GM12878 (cell line): ENCODE measurements at regions not wholly inside any gene's neighbourhood (a gene's known extent, or its start where the extent isn't known, plus 50 kb on each side); places are given as distances from the start of the nearest gene placed in this dataset.

Experiments used
- ATAC-seq: fragments of 200-7000 bp; cut with Tn5 transposase; 3 replicates; pipeline ENCODE4 v1.9.1; 2020; ENCODE audit warnings: mild to moderate bottlenecking, moderate library complexity
- BruUV-seq: library from RNA; stranded (reverse); fragments of 400-500 nt; replicated peaks from 2 replicates; lab custom pipeline; 2021; lab: Mats Ljungman, UMichigan
- CTCF ChIA-PET: fragments of 300-600 bp; sonication (Branson Sonifier 250); formaldehyde crosslinking; extraction: SDS; loops from one replicate; lab custom pipeline; 2021; ENCODE audit warnings: inconsistent platforms; lab: Yijun Ruan, JAX
- POLR2A ChIA-PET: fragments of 350-600 bp; formaldehyde crosslinking; extraction: SDS; loops from one replicate; lab custom pipeline; 2021; ENCODE audit warnings: inconsistent platforms; lab: Charles Lee
- RAD21 ChIA-PET: fragments of 300-600 bp; sonication (Branson Sonifier 250); formaldehyde crosslinking; loops from one replicate; lab custom pipeline; 2023; ENCODE audit warnings: antibody characterized with exemption; ENCODE audit not compliant: unreplicated experiment; lab: Charles Lee
- SMC1A ChIA-PET: fragments of 300-600 bp; sonication (Branson Sonifier 250); formaldehyde crosslinking; loops from one replicate; lab custom pipeline; 2023; ENCODE audit not compliant: unreplicated experiment, uncharacterized antibody; lab: Charles Lee
- DNase-seq: peaks from one replicate; pipeline ENCODE4 v3.0.0-alpha.2; 2011; ENCODE audit warnings: low read depth, low spot score
- FAIRE-seq: peaks from 3 replicates; lab custom pipeline; 2011; peaks lifted over from hg19 to GRCh38; lab: Jason Lieb, UNC
- H2AFZ ChIP-seq: 2 replicates; pipeline ENCODE4 v1.6.0; 2011; ENCODE audit warnings: low read depth, low read length, control low read depth; ENCODE audit not compliant: control insufficient read depth
- H3K27ac ChIP-seq: 2 replicates; pipeline ENCODE4 v1.5.1; 2011; ENCODE audit warnings: control low read depth; ENCODE audit not compliant: control insufficient read depth, insufficient read depth
- H3K27me3 ChIP-seq, 2 experiments: replicated peaks in 1 of 2; 2 replicates each; pipeline versions ENCODE4 v1.6.0 to v1.6.1; 2011; ENCODE audit warnings: low read length in 1 of 2; ENCODE audit not compliant: control insufficient read depth in 2 of 2, insufficient read depth in 2 of 2
- H3K36me3 ChIP-seq, 2 experiments: 2 replicates each; pipeline ENCODE4 v1.5.1; 2011; ENCODE audit warnings: low read length in 1 of 2; ENCODE audit not compliant: control insufficient read depth in 2 of 2, insufficient read depth in 2 of 2
- H3K4me1 ChIP-seq: 2 replicates; pipeline ENCODE4 v1.6.1; 2011; ENCODE audit warnings: mild to moderate bottlenecking, low read length, moderate library complexity, mixed read lengths; ENCODE audit not compliant: control insufficient read depth, insufficient read depth
- H3K4me2 ChIP-seq: 2 replicates; pipeline ENCODE4 v1.6.0; 2011; ENCODE audit warnings: control low read depth; ENCODE audit not compliant: control insufficient read depth, insufficient read depth
- H3K4me3 ChIP-seq: fragments of 200-600 bp; sonication (generic); 2 replicates; pipeline ENCODE4 v1.5.1; 2016
- H3K79me2 ChIP-seq: 2 replicates; pipeline ENCODE4 v1.6.0; 2011; ENCODE audit warnings: low read length; ENCODE audit not compliant: control insufficient read depth, insufficient read depth
- H3K9ac ChIP-seq: 2 replicates; pipeline ENCODE4 v1.8.0; 2011; ENCODE audit warnings: low read length, control low read depth, mixed read lengths; ENCODE audit not compliant: control insufficient read depth, insufficient read depth
- H3K9me3 ChIP-seq: replicated peaks from 3 replicates; pipeline ENCODE4 v1.5.1; 2011; ENCODE audit warnings: mild to moderate bottlenecking, low read length; ENCODE audit not compliant: control insufficient read depth, insufficient read depth
- H4K20me1 ChIP-seq: 2 replicates; pipeline ENCODE4 v1.6.0; 2011; ENCODE audit not compliant: control insufficient read depth, insufficient read depth
- ASH2L ChIP-seq: fragments of 300-600, 200-600 bp; sonication (generic); IDR thresholded peaks from 2 replicates; pipeline ENCODE4 v1.6.1; 2017; ENCODE audit warnings: low read depth, mild to moderate bottlenecking, borderline replicate concordance
- CEBPB ChIP-seq, 2 experiments: fragments of 150-350 bp in 1 of 2; IDR thresholded peaks; 2 replicates each; pipeline ENCODE4 v1.6.1; 2012 to 2014; ENCODE audit warnings: low read depth in 2 of 2, low read length in 2 of 2, borderline replicate concordance in 1 of 2, inconsistent platforms in 1 of 2
- FOXK2 ChIP-seq: fragments of 450-650 bp; IDR thresholded peaks from 2 replicates; pipeline ENCODE4 v1.6.1; 2017; ENCODE audit warnings: mild to moderate bottlenecking, moderate library complexity
- MEF2B ChIP-seq: fragments of 450-650 bp; IDR thresholded peaks from 2 replicates; pipeline ENCODE4 v1.6.1; 2018; ENCODE audit warnings: mild to moderate bottlenecking, moderate library complexity; ENCODE audit not compliant: partially characterized antibody, poor library complexity, severe bottlenecking
- RB1 ChIP-seq: fragments of 450-650 bp; formaldehyde crosslinking; IDR thresholded peaks from 2 replicates; pipeline ENCODE4 v1.6.1; 2017; ENCODE audit warnings: mild to moderate bottlenecking, borderline replicate concordance
- SIX5 ChIP-seq: IDR thresholded peaks from 2 replicates; pipeline ENCODE4 v1.6.1; 2011; ENCODE audit warnings: mild to moderate bottlenecking, low read depth, low read length, moderate library complexity; ENCODE audit not compliant: severe bottlenecking
- ZBTB11 ChIP-seq: fragments of 450-650 bp; formaldehyde crosslinking; IDR thresholded peaks from 2 replicates; pipeline ENCODE4 v1.5.0; 2022; ENCODE audit warnings: mild to moderate bottlenecking, missing genetic modification characterization
- ZNF207 ChIP-seq: fragments of 450-650 bp; IDR thresholded peaks from 2 replicates; pipeline ENCODE4 v1.6.1; 2014; ENCODE audit warnings: antibody characterized with exemption, mild to moderate bottlenecking, borderline replicate concordance
- ZNF274 ChIP-seq: IDR thresholded peaks from one replicate; pipeline ENCODE4 v1.8.0; 2011; ENCODE audit not compliant: insufficient read length, insufficient read depth
- ZNF622 ChIP-seq: fragments of 450-650 bp; IDR thresholded peaks from 2 replicates; pipeline ENCODE4 v1.6.1; 2017; ENCODE audit warnings: mild to moderate bottlenecking, inconsistent platforms
- WGBS: methylation state at CpG from one replicate; pipeline ENCODE4 v1.1.6; 2016; ENCODE audit warnings: low lambda C conversion rate; ENCODE audit not compliant: insufficient replicate concordance, insufficient coverage; ENCODE audit errors: missing lambda C conversion rate; 5-methylcytosine and 5-hydroxymethylcytosine counted together
- in situ Hi-C: fragments of 300-500 bp; cut with MboI; formaldehyde crosslinking; loops from 9 replicates; pipeline ENCODE4 v1.14.3; 2018; ENCODE audit warnings: mixed read lengths
- intact Hi-C: fragments of 100-400 bp; cut with micrococcal nuclease; formaldehyde crosslinking; loops from one replicate; pipeline ENCODE4 v1.14.2; 2022; ENCODE audit not compliant: unreplicated experiment
- TF ChIP-seq, protein P1 (sequence below): fragments of 450-650 bp; IDR thresholded peaks from 2 replicates; pipeline ENCODE4 v1.6.1; 2017; ENCODE audit warnings: mild to moderate bottlenecking

DNA sequence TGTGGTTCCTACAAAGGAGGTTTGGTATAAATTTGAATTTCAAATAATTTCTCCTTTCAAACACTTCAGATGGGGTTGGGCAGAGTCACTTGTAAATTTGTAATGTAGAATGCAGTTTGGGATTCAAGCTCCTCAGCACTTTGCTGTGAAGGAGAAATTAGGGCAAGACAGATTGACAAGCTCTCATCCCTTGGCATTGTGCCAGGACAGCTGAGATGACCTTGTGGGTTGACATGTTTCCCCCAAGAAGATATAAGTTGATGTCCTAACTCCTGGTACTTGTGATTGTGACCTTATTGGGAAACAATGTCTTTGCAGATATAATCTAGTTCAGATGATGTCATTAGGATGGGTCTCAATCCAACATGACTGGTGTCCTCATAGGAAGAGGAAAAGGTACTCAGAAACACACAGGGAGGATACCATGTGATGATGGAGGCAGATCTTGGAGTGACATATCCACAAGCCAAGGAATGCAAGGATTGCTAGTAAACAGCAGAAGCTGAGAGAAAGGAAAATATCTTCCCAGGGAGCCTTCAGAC, 408.3 kb downstream of the MED10 start:
- ATAC-seq, result no peak
- RAD21 ChIA-PET, result no interaction called here
- BruUV-seq, result no TSS peak

DNA sequence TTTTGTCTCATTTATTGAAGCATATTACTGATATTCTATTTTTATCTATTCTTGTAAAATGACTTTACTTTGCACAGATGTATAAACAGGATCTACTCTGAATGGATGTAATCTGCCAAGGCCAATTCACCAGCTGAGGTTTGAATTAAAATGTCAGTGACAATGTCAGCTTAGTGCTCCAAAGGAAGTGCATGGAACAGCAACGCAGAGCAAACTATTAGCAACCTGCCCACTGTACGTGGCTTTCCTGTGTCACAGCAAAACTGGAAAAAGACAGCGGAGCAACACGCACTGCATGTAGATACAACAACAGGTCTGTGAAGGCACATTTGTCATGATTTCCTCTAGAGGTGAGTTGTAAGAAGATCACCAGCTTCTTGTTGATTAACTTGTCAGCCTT, 409.4 kb downstream of the MED10 start:
- no peak overlapping the region for H3K9ac ChIP-seq
- no peaks in the 10 kb centered on the region for H3K4me1 ChIP-seq
- RAD21 ChIA-PET, result no interaction called here
- H3K79me2 ChIP-seq, result no peaks in the 10 kb centered on the region
- H3K36me3 ChIP-seq, result no peaks in the 10 kb centered on the region
- no peaks in the 10 kb centered on the region; the same call in 2 of the 3 replicates for H3K9me3 ChIP-seq
- no peak for FAIRE-seq
- no peaks in the 10 kb centered on the region for H4K20me1 ChIP-seq
- no peak for ATAC-seq
- no peak for DNase-seq
- CTCF ChIA-PET, result no interaction called here
- SMC1A ChIA-PET, result no interaction called here
- H3K4me3 ChIP-seq, result no peak overlapping the region
- no peak overlapping the region for H3K4me2 ChIP-seq
- POLR2A ChIA-PET, result no interaction called here
- no peak overlapping the region for H2AFZ ChIP-seq
- no peaks in the 10 kb centered on the region for H3K27me3 ChIP-seq
- in situ Hi-C loops, result no loop called here
- H3K27ac ChIP-seq, result no peak overlapping the region
- 50% methylated on average over 4 of the region's 4 CpGs for WGBS
- BruUV-seq, result no TSS peak
- intact Hi-C loops, result no loop called here
- TF ChIP-seq, protein P1, sequence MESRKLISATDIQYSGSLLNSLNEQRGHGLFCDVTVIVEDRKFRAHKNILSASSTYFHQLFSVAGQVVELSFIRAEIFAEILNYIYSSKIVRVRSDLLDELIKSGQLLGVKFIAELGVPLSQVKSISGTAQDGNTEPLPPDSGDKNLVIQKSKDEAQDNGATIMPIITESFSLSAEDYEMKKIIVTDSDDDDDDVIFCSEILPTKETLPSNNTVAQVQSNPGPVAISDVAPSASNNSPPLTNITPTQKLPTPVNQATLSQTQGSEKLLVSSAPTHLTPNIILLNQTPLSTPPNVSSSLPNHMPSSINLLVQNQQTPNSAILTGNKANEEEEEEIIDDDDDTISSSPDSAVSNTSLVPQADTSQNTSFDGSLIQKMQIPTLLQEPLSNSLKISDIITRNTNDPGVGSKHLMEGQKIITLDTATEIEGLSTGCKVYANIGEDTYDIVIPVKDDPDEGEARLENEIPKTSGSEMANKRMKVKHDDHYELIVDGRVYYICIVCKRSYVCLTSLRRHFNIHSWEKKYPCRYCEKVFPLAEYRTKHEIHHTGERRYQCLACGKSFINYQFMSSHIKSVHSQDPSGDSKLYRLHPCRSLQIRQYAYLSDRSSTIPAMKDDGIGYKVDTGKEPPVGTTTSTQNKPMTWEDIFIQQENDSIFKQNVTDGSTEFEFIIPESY, result no peak
- no peak for TF ChIP-seq ASH2L
- no peak for TF ChIP-seq ZNF207
- TF ChIP-seq ZBTB11 (CRISPR knock-in tag), result no peak
- TF ChIP-seq CEBPB (IDR thresholded peaks at IDR 0.05; ENCODE audit: borderline replicate concordance in 1 of 2, low read depth in 2 of 2, low read length in 2 of 2), result no peak

More for the DNA sequence above, 408.3 kb downstream of the MED10 start:
- CTCF ChIA-PET, result no interaction called here
- no peaks in the 10 kb centered on the region for H3K27me3 ChIP-seq
- TF ChIP-seq MEF2B (no peak), FOXK2 (no peak), RB1 (no peak), ZNF274 (no peak), SIX5 (no peak), ZNF622 (no peak)
- H3K4me3 ChIP-seq, result no peak overlapping the region
- SMC1A ChIA-PET, result no interaction called here
- DNase-seq, result no peak
- in situ Hi-C loops, result no loop called here
- no peak overlapping the region for H3K4me2 ChIP-seq
- FAIRE-seq, result no peak
- POLR2A ChIA-PET, result no interaction called here
- no peak overlapping the region for H2AFZ ChIP-seq
- no peak overlapping the region for H3K9ac ChIP-seq
- no peaks in the 10 kb centered on the region for H3K36me3 ChIP-seq
- H3K9me3 ChIP-seq, result no peaks in the 10 kb centered on the region; the same call in 2 of the 3 replicates
- H3K27ac ChIP-seq, result no peak overlapping the region
- intact Hi-C loops, result no loop called here
- no peaks in the 10 kb centered on the region for H4K20me1 ChIP-seq
- no peaks in the 10 kb centered on the region for H3K79me2 ChIP-seq
- H3K4me1 ChIP-seq, result no peaks in the 10 kb centered on the region
